ENCODE measurements at regions not wholly inside any gene's neighbourhood (a gene's known extent, or its start where the extent isn't known, plus 50 kb on each side); places are given as distances from the start of the nearest gene placed in this dataset.

DNA sequence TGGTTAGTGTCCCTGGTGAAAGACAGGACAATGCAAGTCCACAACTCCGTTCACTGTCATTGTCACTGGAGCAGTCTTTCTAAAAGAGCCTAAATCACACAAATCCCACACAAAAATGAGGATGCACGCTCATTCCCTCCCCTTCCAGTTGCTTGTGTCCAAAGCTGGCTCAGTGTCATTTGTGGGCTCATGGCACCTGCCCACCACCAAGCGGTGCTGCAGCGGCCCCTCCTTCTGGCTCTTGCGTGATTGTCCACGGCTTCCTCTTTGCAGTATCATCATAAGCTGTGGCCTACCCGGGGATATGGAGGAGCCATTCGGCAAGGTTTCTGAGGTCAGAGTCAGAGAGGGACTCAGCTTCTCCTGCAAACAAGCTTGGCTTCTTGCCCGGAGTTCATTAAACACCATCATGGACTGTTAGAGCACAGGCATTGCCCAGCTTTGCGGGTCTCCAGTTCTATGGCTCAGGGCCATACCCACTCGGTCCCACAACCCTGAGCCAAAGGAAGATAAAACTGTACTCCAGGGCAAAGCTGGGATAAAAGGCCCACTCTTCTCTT, 179.4 kb upstream of the AGAP1 start:
- TF ChIP-seq POLR2A (IDR thresholded peaks at IDR 0.05; ENCODE audit: low read depth, low read length), result no peak
- no peak for TF ChIP-seq TAF1 (IDR thresholded peaks at IDR 0.05; ENCODE audit: borderline replicate concordance, low read depth, low read length)
